ENCODE measurements at regions not wholly inside any gene's neighbourhood (a gene's known extent, or its start where the extent isn't known, plus 50 kb on each side); places are given as distances from the start of the nearest gene placed in this dataset.

DNA sequence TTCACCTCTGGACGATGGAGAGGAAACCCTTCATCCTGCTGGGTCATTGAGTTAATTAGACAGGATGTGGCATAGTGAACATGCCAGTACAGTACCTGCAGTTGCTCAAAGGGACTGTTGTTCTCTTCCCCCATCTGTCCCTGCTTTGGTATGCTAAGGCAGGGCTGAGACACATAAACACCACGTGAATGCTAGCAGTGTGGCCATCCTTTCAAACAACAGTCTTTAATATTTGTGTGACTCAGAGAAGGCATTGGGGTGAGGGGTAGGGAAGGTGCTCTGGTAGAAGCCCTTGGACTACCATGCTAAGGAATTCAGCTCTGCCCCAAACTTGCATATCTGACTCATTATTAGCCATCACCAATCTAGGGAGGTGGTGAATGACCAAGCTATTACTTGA lies 180.2 kb upstream of the ZNF618 start:
- DNase-seq (ENCODE audit: extremely low read depth, low read depth): no peak

DNA sequence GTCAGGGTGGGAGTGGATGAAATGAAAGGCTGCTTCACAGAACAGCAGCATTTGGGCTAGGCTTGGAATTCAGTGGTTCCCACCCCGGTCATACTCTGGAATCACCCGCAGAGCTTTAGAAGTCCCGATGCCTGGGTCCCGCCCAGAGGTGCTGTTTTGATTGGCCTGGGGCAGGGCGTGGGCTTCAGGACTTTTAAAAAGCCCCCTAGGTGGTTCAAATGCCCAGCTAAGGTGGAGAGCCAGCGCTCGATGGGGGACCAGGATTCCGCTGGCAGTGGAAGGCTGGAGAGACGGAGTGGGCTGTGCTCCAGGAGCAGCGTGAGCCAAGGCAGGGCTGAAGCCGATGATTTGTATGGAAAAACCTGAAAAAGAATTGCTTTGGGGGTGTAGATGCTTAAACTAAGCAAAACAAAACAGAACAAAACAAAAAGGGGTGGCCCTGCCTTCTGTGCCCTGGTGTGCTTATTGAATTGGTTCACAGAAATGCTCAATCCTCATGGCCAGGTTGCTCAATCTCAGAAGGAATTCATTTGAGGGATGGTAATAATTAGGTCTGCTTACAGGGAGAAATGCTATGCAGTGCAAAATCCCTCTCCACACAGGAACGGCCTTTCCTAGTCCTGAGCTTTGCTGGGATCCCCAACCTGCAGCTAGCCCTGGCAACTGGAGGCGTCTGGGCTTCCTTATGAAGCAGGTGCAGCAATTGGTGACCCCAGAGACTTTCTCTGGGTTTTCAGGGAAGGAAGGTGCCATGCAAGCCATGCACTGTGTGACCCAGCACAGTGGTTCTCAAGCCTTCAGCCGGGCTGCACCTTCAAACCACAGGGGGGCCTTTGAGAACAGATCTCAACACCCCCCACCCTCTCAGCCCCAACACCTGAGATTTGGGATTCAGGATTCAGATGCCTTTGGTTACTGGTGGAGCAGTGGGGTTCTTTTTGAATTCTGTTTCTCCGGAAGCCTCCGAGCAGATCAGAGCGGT lies 174.0 kb upstream of the ZNF618 start:
- DNase-seq (ENCODE audit: extremely low read depth, low read depth): no peak

DNA sequence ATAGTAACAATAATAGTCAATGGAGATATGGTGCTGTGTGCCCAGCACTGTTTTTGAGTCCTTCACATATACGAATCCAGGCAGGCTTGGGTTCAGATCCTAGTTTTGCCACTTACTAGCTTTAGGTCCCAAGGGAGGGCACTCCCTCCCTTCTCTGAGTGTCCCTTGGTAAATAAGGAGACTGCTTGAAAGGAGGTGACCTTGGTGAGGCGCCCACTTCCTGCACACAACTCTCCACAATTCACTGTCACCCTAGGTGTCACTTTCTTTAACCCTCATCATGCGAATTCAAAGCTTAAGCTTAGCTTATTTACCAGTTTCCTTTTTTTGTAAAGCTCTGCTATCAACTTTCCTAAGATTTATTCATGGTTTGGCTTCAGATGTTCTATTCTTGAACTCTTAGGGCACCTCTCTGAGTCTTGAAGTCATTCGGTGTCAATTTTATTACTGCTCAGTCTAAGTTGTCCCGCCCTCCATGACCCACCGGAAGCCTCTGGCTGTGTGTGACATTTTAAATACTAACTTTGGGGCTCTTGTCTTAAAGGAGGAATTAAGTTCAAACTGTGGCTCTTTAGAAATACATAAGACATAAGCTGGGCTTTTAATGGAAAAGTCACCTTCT lies 170.7 kb upstream of the ZNF618 start:
- DNase-seq (ENCODE audit: extremely low read depth, low read depth): no peak

DNA sequence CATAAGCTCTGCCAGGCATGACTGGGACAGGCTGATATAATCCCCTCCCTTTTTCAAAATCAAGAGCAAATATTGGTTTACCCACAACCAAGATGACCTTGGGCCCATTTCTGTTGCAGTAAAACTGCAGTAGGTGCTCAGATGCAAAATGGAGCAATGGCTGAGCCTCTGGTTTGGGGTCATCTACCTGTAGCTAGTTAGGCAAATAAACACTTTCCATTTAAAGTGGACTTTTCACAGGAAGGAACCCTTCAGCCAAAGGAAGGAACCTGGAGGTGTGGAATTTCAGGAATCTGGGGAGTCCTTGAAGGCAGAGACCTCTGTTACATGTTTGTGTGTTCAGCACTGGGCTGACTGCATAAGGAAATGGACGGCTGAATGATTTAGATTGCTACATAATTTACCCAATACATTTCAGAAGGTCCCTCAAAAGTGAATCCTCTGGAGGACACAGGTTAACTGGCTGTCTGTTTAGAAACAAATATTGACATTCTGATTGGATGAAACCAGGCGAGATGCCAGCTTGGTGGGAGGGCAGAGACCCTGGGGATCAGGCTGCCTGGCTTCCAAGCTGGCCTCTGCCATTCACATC lies 170.1 kb upstream of the ZNF618 start:
- DNase-seq (ENCODE audit: extremely low read depth, low read depth): peak; percentile 17

DNA sequence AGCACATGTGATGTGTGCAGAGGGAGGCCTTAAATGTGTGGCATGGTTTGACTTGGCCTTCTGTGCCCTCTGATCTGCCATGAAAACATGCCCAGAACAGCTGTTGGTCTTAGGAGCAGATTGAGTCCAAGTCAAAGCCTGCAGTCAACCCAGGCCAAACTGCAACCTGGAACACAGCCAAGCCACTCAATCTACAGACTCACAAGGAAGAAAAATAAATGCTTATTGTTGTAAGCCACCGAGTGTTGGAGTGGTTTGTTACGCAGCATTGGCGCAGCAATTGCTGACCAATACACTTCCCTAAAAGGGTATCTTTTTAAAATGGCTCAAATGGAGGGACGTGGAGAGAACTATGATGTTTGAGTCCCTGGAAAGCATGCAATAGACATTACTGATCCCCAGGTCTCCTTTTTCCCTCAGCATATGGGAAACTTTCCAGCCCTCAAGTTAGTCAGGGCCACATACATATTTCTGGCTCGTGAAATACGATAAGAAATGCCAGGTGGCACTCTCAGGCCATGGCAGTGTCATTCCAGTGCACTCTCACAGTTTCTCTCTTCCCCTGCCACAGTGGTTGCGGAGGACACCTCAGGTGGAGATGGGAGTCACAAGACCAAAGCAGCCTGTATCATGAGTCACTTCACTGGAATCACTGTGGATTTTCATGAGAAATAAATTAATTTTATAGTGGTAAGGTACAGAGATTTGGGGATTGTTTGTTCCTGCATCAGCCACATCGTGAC lies 168.0 kb upstream of the ZNF618 start:
- DNase-seq (ENCODE audit: extremely low read depth, low read depth): no peak

DNA sequence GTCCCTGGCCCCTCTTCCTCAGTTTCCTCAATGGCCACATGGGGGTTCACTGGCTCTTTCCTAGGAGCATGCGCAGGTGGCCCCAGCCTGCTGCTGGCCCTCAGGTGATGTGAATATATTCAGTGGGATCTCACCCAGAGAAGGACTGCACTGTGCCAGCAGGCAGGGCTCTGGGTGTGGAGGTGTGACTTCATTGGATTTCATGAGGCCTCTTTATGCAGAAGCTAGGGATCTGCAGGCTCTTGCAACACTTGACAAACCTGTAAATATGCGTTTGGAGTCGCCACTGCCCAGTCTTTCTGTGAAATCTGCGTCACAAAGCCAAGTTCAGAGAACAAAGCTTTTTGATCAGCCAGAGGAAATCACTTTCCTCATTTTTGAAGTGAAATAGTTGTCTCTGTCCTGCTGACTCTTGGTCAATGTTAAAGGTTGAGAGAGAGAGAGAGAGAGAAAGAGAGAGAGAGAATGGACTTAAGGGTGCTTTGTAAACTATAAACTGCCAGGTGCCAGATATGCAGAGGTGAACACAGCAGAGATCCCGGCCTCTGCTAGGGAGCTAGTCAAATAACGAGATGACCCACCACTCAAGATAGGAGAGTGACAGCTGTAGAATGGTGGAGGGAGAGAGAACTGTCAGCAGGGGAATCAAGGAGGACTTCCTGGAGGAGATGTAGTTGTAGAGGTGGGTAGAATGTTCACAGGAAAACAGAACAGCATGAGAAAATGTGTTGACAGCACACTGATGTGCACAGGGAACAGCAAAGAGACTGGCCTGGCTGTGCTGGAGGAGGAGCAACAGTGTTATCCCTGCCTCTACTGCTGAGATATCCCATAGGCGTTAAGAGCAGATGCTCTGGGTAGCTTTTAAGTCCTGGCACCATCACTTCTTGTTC lies 167.0 kb upstream of the ZNF618 start:
- no peak for DNase-seq (ENCODE audit: extremely low read depth, low read depth)

DNA sequence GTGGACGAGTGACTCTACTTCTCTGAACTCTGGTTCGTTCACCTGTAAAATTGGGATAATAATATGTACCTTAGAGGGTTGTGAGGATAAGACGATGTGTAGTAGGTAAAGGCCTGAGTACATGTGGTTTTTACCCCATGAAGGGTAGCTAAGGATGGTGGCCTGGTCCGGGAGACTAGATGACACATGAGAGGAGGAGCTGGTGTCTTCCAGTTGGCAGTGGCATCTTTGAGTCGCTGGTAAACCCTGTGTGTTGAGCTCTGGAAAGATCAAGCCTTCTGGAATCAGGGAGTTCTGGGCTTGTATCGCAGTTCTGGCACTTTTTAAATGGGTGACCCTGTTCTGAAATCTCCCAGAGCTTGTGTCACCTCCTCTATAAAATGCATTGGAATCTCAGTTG lies 166.4 kb upstream of the ZNF618 start:
- DNase-seq (ENCODE audit: extremely low read depth, low read depth): no peak

DNA sequence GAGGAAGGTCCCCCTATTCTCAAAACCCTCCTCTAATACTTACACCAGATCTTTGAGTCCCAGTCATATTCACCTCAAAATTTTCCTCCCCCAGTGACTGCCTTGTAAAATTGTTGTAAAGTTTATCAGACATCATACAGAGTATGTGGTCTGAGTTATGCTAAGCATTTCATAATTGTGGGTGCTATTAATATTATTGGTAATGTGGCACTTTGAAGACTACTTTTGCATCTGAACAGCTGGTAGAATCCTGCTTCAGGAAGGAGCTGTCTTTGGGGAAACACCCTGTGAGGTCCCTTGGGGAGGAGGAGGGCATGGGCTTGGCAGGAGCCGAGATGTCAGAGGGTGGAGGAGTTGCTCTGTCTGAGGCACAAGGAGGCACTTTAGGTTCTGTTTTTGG lies 164.9 kb upstream of the ZNF618 start:
- no peak for DNase-seq (ENCODE audit: extremely low read depth, low read depth)

DNA sequence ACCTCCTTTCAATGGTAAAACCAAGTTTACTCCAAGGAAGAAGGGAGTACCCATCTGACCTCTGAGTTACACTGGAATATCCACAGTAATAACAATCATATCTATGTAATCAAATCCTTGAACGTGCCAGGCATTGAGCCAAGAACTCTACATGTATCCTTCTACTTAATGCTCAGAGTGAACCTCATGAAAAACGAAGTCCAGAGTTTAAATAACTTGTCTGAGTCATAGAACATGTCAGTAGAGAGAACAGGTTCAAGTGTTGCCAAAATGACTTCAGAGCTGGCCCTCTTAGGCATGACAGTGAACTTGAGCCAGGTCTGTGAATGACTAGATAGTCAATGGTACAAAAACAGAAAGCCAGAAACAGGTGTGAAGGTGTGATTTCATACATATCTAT lies 164.1 kb upstream of the ZNF618 start:
- DNase-seq (ENCODE audit: extremely low read depth, low read depth): no peak

DNA sequence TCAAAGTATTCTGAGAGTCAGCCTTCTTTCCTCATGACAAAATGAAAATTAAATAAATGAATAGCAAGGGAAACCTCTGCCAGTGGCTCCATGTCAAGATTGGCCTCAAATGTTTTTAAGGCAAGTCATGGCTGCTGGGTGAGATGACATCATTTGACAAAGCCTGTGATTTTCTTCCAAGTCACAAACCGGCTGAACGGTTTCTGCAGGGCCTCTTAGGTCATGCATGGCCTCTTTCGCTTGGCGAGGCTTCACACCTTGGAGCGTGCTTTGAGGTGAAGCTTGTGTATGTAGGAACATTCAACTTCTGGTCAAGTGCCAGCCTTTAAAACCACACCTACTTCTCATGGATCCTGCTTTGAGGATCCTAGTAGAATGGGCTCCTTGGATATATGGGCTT lies 161.0 kb upstream of the ZNF618 start:
- DNase-seq (ENCODE audit: extremely low read depth, low read depth): no peak

DNA sequence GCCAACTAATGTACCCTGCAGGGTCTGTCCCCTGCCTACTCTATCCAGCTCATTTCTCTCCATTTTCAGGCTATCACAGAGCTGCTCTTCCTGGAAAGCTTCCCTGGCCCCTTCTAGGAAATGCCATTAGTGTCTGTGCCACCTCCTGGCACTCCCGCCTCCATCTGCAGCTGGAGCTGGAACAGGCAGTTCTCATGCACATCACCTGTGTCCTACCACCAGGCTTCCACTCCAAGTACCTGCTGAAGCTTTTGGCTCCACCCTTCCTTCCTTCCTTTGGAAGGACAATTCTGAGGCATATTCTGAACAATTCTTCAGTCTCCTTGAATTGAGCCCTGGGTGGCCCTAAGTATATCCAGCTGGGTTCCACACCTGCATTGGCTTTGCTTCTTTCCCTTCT lies 156.2 kb upstream of the ZNF618 start:
- no peak for DNase-seq (ENCODE audit: extremely low read depth, low read depth)

DNA sequence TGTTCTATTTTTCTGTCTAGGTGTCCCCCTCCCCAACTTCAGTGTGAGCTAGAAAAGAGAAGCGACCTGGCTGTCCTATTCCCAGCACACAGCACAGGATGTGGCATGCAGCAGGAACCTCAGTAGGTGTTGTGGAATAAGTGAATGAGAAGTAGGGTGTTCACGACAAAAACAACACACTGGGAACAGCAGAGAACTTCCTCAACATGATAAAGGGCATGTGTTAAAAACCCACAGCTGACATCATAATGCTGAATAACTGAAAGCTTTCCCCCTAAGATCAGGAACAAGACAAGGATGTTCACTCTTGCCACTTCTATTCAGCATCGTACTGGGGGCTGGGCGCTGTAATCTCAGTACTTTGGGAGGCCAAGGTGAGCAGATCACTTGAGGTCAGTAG lies 155.6 kb upstream of the ZNF618 start:
- no peak for DNase-seq (ENCODE audit: extremely low read depth, low read depth)

DNA sequence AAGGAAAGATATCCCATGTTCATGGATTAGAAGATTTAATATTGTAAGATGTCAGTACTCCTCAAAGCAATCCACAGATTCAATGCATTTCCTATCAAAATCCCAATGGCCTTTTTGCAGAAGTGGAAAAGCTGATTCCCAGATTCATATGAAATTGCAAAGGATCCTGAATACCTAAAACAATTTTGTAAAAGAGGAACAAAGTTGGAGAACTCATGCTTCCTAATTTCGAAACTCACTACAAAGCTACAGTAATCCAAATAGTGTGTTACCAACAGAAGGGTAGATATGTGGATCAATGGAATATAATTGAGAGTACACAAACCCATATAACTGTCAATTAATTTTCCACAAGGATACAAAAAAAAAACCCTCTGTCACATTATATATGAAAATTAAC lies 154.3 kb upstream of the ZNF618 start:
- no peak for DNase-seq (ENCODE audit: extremely low read depth, low read depth)

DNA sequence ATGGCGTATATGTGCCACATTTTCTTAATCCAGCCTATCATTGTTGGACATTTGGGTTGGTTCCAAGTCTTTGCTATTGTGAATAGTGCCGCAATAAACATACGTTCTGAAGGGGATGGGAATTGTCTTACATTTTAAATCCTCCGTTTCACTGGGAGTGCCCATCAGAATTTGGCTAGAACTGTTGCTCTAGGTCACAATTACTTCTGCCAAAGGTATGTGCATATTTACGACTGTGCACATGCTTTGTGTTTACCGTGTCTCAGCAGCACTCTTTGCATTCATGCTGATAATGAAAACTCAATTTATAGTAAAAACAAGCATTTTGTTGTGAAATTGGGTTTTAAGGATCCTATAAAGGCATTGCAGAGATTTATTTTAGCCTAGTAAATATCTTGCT lies 151.9 kb upstream of the ZNF618 start:
- no peak for DNase-seq (ENCODE audit: extremely low read depth, low read depth)

DNA sequence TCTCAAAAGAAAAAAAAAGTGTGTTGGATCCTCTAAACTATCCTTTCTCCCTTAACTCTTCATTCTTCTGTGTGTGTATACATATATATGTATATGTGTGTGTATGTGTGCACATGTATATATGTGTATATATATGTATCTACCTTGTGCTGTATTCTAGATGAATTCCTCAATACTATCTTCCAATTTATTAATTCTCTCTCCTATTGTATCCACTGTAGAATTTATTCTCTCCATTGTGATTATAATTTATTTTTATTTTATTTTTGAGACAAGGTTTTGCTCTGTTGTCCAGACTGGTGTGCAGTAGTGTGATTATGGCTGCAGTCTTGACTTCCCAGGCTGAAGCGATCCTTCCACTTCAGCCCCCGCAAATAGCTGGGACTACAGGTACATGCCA lies 147.1 kb upstream of the ZNF618 start:
- no peak for DNase-seq (ENCODE audit: extremely low read depth, low read depth)

DNA sequence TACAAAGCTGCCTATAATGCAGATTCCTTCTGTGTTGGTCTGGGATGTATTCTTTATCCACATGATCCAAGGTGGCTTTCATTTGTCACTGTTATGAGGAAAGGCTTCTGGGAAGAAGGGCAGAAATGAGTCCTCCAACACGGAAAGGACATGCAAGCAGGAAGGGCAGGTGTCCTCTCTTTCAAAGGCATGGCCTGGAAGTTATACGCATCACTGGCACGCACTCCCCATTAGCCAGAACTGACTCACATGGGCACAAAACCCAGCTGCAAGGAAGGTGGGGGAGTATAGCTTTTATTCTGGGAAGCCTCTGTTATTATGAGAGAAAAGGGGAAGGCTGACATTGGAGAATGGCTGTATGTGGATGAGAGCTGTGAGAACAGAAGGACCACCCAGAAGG lies 141.3 kb upstream of the ZNF618 start:
- DNase-seq (ENCODE audit: extremely low read depth, low read depth): no peak

DNA sequence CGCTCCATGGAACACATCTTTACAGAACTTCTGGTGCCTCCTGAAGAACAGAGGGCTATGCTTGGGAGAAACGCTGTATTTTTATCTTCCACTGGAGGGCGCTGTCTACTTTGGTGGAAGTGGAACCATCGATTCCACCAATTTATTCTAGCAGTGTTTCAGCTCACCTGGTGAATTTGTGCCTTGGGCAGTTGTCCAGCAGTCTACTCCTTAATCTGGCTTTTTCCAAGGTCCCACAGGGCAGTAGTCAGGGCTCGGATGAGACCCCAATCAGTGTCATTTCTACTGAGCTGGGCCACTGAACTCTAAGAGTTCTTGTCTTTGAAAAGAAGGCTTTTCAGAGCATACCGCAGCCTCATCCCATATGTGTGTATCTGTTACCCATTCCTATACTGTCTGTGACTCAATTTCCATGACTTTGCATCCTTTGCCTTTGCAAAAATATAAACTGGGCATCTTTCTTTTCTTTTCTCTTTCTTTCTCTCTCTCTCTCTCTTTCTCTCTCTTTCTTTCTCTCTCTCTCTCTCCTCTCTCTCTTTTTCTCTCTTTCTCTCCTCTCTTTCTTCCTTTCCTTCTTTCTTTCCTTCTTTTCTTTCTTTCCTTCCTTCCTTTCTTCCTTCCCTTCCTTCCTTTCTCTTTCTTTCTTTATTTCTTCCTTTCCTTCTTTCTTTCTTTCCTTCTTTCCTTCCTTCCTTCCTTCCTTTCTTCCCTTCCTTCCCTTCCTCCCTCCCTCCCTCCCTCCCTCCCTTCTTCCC lies 138.4 kb upstream of the ZNF618 start:
- DNase-seq (ENCODE audit: extremely low read depth, low read depth): peak; percentile 56

DNA sequence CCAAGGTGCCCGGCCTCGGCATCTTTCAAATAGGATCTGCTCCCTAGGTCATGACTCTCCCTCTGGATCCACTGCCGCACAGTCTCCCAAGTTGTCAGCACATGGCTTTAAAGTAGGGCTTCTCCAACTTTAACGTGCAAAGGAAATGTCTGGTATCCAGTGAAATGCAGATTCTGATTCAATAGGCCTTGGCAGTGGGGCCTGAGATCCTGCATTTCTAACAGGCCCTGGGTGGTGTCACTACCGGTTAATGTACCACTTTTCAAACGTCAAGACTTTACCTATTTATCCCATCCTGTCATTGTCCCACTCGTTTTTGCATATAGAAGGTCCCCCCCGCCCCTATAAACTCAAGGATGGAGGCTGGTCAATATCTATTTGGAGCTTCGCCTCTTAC lies 137.6 kb upstream of the ZNF618 start:
- no peak for DNase-seq (ENCODE audit: extremely low read depth, low read depth)

DNA sequence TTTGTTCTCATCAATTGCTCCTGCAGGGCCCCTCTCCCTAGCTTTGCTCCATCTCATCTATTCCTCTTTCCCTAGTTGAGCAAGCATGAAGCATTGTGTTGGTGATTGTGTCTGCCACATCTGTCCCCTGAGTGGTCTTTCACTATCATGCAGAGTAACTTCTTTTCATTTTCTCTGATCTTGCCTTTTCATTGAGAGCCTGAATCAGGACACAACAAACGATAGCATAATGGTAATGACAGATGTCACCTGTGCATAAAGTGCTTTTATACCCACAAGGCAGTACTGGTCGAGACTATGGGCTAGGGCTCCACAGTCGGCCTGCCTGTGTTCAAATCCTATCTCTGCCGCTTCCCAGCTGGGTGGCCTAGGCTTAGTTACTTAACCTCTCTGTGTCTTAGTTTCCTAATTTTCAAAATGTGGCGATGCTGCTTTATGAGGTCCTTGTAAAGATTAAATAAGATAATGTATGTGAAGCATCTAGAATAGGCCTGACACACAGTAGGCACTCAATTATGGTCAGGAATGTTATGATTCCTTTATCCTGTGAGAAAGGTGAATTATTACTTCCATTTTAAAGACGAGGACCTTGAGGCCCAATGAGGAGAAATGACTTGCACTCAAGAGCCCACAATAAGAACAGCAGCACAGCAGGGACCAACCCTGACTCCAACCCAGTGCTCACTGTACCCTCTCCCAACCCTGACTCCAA lies 137.1 kb upstream of the ZNF618 start:
- no peak for DNase-seq (ENCODE audit: extremely low read depth, low read depth)
